HG02981 (cell line): ENCODE measurements at regions not wholly inside any gene's neighbourhood (a gene's known extent, or its start where the extent isn't known, plus 50 kb on each side); places are given as distances from the start of the nearest gene placed in this dataset.
"Not testable (repeated sequence)": the region's sequence is repeated elsewhere in the genome, so short reads cannot be mapped to it uniquely, and the experiment has no call there.

Source experiments
- ATAC-seq: cut with Tn5 transposase; IDR thresholded peaks from one replicate; pipeline ENCODE4 v1.9.1; 2021; ENCODE audit warnings: mild to moderate bottlenecking, moderate library complexity; ENCODE audit not compliant: unreplicated experiment

- ATAC-seq = not testable (repeated sequence)
These were observed 185.9 kb upstream of the ZNF644 start for GRCh38 chr1:91207691-91208090.

DNA sequence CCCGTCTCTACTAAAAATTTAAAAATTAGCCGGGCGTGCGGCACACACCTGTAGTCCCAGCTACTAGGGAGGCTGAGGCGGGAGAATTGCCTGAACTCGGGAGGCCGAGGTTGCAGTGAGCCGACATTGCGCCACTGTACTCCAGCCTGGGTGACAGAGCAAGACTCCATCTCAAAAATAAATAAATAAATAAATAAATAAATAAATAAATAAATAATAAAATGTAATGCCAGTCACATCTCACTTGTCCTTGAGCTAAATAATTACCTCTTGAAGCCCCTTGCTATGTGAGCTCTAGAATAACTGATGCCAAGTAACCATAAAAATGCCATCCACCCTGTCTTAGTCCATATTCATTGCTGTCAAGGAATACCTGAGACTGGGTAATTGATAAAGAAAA, 182.3 kb upstream of the ZNF644 start:
- ATAC-seq = not testable (repeated sequence)

DNA sequence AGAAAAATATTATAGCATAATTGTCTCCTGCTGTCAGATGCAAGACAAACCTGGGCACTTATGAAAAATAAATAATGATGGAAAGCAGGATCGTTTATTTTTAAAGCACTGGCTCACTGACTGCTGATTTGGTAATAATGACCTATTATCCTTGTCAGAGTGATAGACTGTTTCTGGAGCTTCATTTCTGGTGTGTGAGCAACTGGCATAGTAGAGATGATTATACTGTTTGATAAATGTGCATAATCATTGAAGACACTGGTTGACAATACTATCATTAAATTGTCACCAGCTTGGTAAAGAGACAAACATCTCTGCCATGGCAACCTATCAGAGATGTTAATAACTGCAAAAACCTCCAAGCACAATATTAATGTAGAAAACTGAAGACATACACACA, 179.9 kb upstream of the ZNF644 start:
- ATAC-seq = no peak

DNA sequence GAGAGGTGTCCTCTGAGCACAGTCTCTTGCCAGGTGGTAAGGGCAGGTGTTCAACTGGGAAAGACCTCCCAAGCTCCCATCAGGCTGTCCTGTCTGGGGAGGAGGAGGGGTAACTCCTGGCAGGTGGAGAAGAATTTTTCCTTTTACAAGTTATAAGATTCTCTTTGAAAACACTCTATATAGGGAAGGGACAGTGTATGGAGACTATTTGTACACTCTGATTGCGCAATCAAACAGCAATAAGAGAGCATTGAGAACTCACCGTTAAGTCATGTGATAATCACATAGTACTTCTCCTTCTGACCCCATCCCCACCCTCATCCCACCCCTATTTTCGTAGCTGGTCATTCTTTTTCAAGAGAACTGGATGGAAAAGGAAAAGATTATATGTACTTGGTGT, 179.3 kb upstream of the ZNF644 start:
- no peak for ATAC-seq

GRCh38 chr1:91200675-91201074, 178.8 kb upstream of the ZNF644 start:
- ATAC-seq = no peak

DNA sequence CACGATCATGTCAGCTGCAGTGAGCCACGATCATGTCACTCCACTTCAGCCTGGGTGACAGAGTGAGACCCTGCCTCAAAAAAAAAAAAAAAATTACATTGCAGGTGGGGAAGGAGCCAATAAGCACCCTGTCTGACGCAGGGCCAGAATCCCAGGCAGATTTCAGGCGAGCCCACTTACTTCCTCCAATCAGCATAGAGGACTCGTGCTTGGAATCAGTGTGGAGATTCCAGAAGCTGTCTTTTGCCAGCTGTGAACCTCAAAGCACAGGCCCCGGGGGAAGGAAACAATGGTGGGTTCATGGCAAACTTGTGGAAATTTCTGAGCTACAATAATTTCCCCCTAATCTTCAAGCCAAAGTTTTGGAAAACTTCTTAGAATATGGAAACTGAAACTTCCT, 178.2 kb upstream of the ZNF644 start:
- no peak for ATAC-seq

DNA sequence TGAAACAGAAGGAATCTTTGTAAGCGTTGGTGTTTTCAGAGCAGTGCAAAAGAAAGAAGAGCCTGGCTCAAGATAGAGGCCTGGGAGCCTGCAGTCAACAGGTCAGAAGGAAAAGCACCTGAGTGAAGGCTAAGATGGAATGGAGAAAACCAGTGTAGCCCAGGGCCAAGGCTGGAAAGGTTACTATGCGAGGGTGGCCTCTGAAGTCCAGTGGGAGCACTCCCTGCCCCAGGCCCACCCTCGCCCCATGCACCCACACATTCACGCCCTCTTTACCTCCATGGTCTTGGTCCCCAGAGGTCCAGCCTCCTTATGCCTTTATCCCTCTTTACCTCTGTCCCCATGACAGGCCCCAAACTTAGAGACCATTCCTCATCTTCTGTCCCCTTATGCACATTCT, 169.2 kb upstream of the ZNF644 start:
- no peak for ATAC-seq

DNA sequence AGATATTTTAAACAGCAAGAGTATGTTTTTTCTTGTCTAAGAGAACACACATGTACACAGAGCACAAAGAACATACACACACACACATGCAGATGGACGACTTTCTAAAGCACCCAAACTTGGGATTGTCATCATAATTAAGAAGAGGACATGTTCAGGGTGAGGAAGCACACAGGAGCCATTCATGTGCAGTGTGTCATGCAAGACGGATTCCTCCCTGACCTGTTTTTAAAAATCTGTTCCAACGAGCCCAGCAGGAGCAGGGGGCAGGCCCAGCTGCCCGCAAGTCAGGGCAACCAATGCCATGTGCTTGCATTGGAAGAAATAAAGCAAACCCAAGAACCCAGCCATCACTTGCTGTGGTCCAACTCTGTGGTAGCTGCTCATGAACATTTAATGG, 167.3 kb upstream of the ZNF644 start:
- no peak for ATAC-seq

DNA sequence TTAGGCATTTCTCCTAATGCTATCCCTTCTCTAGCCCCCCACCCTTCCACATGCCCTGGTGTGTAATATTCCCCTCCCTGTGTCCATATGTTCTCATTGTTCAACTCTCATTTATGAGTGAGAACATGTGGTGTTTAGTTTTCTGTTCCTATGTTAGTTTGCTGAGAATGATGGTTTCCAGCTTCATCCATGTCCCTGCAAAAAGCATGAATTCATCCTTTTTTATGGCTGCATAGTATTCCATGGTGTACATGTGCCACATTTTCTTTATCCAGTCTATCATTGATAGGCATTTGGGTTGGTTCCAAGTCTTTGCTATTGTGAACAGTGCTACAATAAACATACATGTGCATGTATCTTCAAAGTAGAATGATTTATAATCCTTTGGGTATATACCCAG, 161.0 kb upstream of the ZNF644 start:
- not testable (repeated sequence) for ATAC-seq

DNA sequence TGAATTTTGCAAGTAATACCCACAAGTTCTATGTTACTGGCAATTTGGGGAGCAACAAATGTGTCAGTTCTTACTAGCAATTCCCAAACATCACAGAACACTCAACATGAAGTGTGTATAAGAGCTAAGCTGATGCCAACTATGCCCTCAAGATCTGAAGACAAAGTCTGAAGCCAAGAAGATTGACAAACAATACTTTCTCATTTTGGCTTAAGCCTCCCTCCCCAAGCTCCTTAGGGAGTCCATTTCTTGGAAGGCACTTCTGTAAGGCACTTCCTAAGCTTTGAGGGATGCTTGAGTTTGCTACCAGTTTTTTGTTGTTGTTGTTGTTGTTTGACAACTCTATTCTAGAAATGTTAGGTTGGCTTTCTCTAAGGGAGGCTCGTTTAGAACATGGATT, 154.4 kb upstream of the ZNF644 start:
- ATAC-seq = no peak

- no peak for ATAC-seq
These were observed 152.9 kb upstream of the ZNF644 start for GRCh38 chr1:91174734-91175133.

DNA sequence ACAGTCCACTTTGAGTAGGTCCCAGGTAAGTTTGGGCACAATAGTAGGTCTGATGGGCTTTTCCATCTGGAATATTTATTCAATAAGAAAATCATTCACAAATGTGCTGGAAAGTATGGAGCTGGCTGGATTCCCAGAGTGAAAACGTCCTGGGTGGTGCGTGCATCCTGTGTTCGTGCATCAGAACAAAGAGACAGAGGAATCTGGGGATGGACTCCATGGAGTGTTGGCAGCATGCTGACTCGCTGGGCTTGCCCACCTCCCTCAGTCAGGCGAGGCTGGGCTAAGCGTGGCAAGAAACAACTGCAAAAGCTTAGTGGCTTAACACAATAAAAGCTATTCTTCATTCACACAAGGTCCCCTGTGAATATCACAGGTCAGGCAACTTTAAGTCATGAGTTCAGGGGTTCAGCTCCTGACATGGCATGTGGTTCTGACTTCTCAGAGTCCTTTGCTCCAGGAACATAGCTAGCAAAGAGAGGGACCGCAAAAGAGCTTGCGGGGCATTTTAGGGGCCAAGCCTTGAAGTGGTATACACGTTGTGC, 151.6 kb upstream of the ZNF644 start:
- ATAC-seq = no peak

DNA sequence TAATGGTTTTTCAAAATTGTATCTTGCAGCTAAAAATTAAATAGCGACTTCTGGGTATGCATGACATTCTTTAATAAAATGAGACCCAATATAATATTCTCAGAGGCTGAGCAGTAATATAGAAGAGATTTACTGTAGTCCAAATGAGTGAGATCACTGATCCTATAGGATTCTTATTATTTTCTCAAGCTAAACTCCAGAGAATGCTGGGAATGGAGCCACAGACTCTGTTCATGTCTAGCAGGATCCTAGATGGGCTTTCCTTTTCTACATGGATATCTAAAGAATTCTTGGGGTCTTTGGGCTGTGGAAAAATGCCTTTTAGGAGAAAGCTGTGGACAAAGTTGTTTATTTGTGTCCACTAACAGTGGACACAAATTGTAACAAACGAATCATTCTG, 150.7 kb upstream of the ZNF644 start:
- no peak for ATAC-seq

- ATAC-seq = no peak
These were observed 150.1 kb upstream of the ZNF644 start for GRCh38 chr1:91171898-91172297.

GRCh38 chr1:91170571-91170970, 148.7 kb upstream of the ZNF644 start:
- ATAC-seq = no peak

DNA sequence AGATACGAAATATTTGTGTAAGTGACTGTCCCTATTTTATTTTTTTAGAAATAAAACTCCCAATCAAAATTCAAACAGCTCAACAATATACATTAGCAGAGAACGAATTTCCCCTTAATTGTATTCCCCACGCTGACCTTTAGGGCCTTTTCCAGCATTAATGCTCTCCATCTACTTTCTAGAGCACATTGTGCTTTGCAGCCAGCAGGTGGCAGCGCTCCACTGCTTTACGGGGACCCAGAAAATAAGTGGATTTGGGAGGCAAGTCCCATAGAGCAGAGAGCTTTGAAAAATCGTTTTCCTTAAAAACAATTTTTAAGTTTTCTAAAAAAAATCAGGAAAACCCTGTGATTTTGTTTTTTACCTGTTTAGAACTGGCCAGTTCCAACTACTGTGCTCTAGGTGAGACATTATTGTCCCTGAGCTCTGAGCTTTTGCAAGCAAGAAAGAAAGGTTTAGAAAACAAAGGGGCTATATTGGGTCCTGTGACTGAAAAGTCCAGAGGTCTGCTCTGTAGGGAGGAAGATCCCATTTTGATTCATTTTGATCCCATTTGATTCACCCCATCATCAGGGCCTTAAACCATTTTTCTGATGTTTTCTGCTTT, 144.4 kb upstream of the ZNF644 start:
- ATAC-seq = no peak

DNA sequence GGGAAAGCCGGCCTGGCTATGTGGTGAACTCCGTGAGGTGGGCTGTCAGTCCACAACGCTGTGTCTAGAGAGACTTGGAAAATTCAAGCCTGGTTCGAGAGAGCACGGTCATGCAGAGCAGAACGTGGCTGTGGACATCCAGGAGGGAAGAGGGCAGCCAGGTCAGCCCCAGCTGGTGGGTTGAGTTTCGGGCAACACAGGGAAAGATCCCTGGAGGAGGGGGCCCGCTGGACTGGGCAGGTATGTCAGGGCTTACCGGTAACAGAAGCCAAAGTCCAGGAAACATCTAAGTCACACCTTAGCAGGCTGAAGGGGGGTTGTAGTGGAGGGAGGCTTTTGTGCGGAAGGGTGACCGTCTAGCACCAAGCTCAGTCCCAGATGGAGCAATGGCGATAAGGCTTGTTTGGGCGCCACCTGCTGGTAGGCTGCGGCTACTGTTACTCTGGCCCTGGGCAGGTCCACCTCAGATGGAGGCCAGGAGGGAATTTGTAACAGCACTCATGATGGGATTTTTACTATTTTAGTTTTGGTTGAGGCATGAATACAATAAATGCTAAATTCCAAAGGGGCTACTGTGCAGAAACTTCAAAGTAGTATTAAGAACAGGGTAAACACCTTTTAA, 143.3 kb upstream of the ZNF644 start:
- ATAC-seq = peak; percentile 89

DNA sequence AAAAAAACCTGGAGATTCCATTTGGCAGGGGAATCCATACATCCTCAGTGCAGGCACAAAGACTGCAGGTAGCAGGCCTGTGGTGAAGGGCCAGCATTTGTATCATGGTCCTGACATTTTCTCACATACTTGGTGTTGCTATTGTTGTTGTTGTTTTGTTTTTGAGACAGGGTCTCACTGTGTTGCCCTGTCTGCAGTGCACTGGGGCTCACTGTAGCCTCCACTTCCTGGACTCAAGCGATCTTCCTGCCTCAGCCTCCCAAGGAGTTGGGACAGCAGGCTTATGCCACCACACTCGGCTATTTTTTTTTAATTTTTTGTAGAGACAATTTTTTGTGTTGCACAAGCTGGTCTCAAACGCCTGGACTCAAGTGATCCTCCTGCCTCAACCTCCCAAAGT, 140.8 kb upstream of the ZNF644 start:
- no peak for ATAC-seq

DNA sequence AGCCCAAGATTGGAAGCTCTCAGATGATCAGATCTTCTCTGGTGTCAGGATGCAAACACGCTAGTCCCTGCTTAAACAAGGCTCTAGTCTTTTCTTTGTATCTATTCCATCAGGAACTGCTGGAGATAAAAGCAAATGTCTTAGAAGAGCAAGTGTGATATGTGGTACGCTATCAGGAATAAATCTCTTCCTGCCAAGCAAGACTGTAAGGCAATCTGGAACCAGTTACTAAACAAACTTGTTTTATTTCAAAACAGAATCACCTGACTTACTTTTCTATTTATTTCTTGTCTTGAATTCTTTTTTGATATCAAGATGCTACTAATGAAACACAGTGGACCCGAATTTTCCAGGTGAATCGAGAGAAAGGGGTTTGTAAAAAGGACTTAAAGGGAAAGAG, 139.9 kb upstream of the ZNF644 start:
- no peak for ATAC-seq

DNA sequence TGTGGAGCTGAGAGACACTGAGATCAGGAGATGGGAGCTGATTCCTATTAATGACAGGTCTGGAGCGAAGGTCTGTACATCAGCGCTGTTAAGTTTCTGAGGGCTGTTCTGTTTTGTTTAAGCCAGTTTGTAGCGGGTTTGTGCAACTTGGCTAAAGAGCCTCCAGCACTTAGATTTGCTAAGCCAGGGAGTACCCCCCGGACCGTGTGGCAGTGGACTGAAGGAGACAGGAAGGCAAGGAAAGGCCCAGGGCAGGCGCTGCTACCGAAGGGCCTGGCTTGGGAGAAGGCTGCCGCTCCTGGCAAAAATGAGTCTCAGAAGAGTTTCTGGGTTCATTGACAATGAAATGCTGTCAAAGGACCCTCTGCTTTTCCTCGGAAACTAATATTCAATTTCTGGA, 139.3 kb upstream of the ZNF644 start:
- no peak for ATAC-seq

DNA sequence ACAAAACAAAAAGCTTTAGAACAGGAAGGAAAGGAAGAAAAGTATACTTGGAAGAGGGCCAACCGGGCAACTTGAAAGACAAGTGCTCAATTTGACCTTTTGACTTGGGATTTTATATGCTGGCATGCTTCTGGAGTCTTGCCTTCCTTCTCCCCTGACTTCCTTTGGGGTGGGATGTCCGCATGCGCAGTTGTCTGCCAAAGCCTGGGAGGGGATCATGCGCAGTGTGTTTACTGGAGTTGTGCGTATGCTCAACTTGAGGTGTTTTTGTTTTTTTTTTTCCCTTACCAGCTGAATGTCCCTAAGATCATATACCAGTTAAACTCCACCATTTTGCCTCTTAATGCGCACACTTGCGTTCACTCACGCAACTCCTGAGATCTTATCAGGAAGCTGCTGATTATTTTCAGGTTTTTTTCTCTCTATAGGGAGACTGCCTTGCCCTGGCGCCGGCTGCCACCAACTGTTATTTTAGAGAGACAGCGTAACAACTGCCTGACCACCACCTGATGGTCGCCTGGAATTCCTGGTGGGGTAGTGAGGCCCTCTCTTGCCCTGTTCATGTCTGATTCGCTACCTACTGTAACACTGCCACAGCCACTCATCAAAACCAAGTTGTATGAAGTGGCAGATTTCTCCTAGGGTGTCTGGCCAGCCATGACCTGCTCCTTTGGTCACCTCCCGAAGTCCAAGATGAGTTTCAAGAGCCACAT, 138.7 kb upstream of the ZNF644 start:
- ATAC-seq = no peak

DNA sequence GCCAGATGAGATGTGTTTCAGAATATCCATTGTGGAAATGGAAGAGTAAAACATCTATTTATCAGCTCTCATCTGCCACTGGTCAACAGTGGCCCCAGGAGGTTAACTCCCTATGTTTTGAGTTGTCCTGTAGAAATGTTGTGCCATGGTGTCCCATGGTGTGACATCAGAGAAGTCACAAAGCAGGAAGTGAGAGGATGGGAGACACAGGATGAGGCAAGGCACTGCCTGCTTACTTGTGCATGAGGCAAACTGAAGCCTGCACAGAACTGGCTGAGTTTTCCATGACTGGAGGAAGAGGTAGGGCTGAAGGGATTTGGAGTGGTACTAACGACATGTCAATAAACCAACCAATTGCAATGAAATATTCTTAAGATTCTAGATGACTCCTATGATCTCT, 131.5 kb upstream of the ZNF644 start:
- no peak for ATAC-seq
